WTC11 (cell line): ENCODE measurements at regions not wholly inside any gene's neighbourhood (a gene's known extent, or its start where the extent isn't known, plus 50 kb on each side); places are given as distances from the start of the nearest gene placed in this dataset.

ENCODE experiments used
- ATAC-seq: fragments of 200-7000 bp; cut with Tn5 transposase; 2 replicates; pipeline ENCODE4 v1.10.0; 2021; ENCODE audit warnings: mild to moderate bottlenecking, moderate library complexity
- CTCF ChIA-PET: fragments of 300-600 bp; sonication (Branson Sonifier 250); formaldehyde crosslinking; loops from one replicate; lab custom pipeline; 2021; ENCODE audit warnings: antibody characterized with exemption; lab: Charles Lee
- POLR2A ChIA-PET: fragments of 350-600 bp; sonication (Branson Sonifier 250); formaldehyde crosslinking; loops from one replicate; lab custom pipeline; 2021; ENCODE audit warnings: antibody characterized with exemption; lab: Charles Lee
- DNase-seq: peaks from one replicate; pipeline ENCODE4 v3.0.0; 2021; ENCODE audit warnings: low spot score
- H3K27ac Mint-ChIP-seq: 2 replicates; pipeline ENCODE4 v1.8.0; 2021; ENCODE audit warnings: mixed read lengths
- H3K27me3 Mint-ChIP-seq: 2 replicates; pipeline ENCODE4 v1.8.0; 2021; ENCODE audit warnings: low read depth, mild to moderate bottlenecking, moderate library complexity, mixed read lengths
- H3K36me3 Mint-ChIP-seq: 2 replicates; pipeline ENCODE4 v1.8.0; 2021; ENCODE audit warnings: mixed read lengths
- H3K4me1 Mint-ChIP-seq: 2 replicates; pipeline ENCODE4 v1.8.0; 2022; ENCODE audit warnings: mixed read lengths
- H3K4me3 Mint-ChIP-seq: 2 replicates; pipeline ENCODE4 v1.8.0; 2021; ENCODE audit warnings: mild to moderate bottlenecking, moderate library complexity, mixed read lengths
- H3K9me3 Mint-ChIP-seq: 2 replicates; pipeline ENCODE4 v1.8.0; 2021; ENCODE audit warnings: mixed read lengths
- CREB1 ChIP-seq: sonication (generic); formaldehyde crosslinking; IDR thresholded peaks from 2 replicates; pipeline ENCODE4 v1.8.0; 2023; ENCODE audit warnings: mild to moderate bottlenecking, missing genetic modification reagents
- E2F5 ChIP-seq: sonication (generic); formaldehyde crosslinking; IDR thresholded peaks from 2 replicates; pipeline ENCODE4 v1.8.1; 2022; ENCODE audit warnings: mild to moderate bottlenecking, moderate library complexity, missing genetic modification reagents
- ETV6 ChIP-seq: sonication (generic); formaldehyde crosslinking; IDR thresholded peaks from 2 replicates; pipeline ENCODE4 v1.8.1; 2022; ENCODE audit warnings: mild to moderate bottlenecking, missing genetic modification reagents
- GRHL2 ChIP-seq: fragments of 250-450 bp; sonication (Bioruptor Pico); IDR thresholded peaks from 2 replicates; pipeline ENCODE4 v1.8.0; 2022; ENCODE audit warnings: mild to moderate bottlenecking, moderate library complexity; ENCODE audit not compliant: insufficient replicate concordance, severe bottlenecking
- IRF2 ChIP-seq: sonication (generic); formaldehyde crosslinking; IDR thresholded peaks from 2 replicates; pipeline ENCODE4 v1.8.0; 2022; ENCODE audit warnings: low read depth, missing genetic modification reagents, borderline replicate concordance
- JAZF1 ChIP-seq: fragments of 250-450 bp; sonication (Bioruptor Pico); IDR thresholded peaks from 2 replicates; pipeline ENCODE4 v1.9.0; 2021; ENCODE audit warnings: moderate library complexity, mild to moderate bottlenecking, inconsistent platforms
- JUN ChIP-seq: sonication (generic); formaldehyde crosslinking; IDR thresholded peaks from 2 replicates; pipeline ENCODE4 v1.8.0; 2023; ENCODE audit warnings: mild to moderate bottlenecking, missing genetic modification reagents
- NFATC4 ChIP-seq: fragments of 250-450 bp; sonication (Bioruptor Pico); IDR thresholded peaks from 2 replicates; pipeline ENCODE4 v1.9.0; 2021; ENCODE audit warnings: mild to moderate bottlenecking
- NR1H2 ChIP-seq: sonication (generic); formaldehyde crosslinking; IDR thresholded peaks from 2 replicates; pipeline ENCODE4 v1.9.0; 2021; ENCODE audit warnings: mild to moderate bottlenecking, moderate library complexity, missing genetic modification reagents
- PRDM15 ChIP-seq: sonication (generic); formaldehyde crosslinking; IDR thresholded peaks from 2 replicates; pipeline ENCODE4 v1.8.0; 2022; ENCODE audit warnings: missing genetic modification reagents
- RELA ChIP-seq: sonication (generic); formaldehyde crosslinking; IDR thresholded peaks from 2 replicates; pipeline ENCODE4 v1.8.1; 2022; ENCODE audit warnings: missing genetic modification reagents, mild to moderate bottlenecking, borderline replicate concordance
- RORB ChIP-seq: fragments of 250-450 bp; sonication (Bioruptor Pico); IDR thresholded peaks from 2 replicates; pipeline ENCODE4 v1.9.0; 2021; ENCODE audit warnings: mild to moderate bottlenecking
- TCF7 ChIP-seq: sonication (generic); formaldehyde crosslinking; IDR thresholded peaks from 2 replicates; pipeline ENCODE4 v1.8.0; 2022; ENCODE audit warnings: mild to moderate bottlenecking, low read depth, missing genetic modification reagents, moderate library complexity
- TEAD4 ChIP-seq: sonication (generic); formaldehyde crosslinking; IDR thresholded peaks from 2 replicates; pipeline ENCODE4 v1.8.0; 2022; ENCODE audit warnings: mild to moderate bottlenecking, missing genetic modification reagents
- ZNF232 ChIP-seq: sonication (generic); formaldehyde crosslinking; IDR thresholded peaks from 2 replicates; pipeline ENCODE4 v1.8.0; 2022; ENCODE audit warnings: mild to moderate bottlenecking, missing genetic modification reagents
- ZNF263 ChIP-seq: sonication (generic); formaldehyde crosslinking; IDR thresholded peaks from 2 replicates; pipeline ENCODE4 v1.8.1; 2022; ENCODE audit warnings: low read depth, mild to moderate bottlenecking, moderate library complexity, missing genetic modification reagents
- ZNF396 ChIP-seq: fragments of 250-450 bp; sonication (Bioruptor Pico); IDR thresholded peaks from 2 replicates; pipeline ENCODE4 v1.8.0; 2021; ENCODE audit warnings: mild to moderate bottlenecking, moderate library complexity, borderline replicate concordance
- ZNF532 ChIP-seq: fragments of 250-450 bp; sonication (Bioruptor Pico); IDR thresholded peaks from 2 replicates; pipeline ENCODE4 v1.9.0; 2021; ENCODE audit warnings: mild to moderate bottlenecking, borderline replicate concordance
- ZNF671 ChIP-seq: fragments of 250-450 bp; sonication (Bioruptor Pico); IDR thresholded peaks from 2 replicates; pipeline ENCODE4 v1.8.0; 2021; ENCODE audit warnings: mild to moderate bottlenecking
- TF ChIP-seq, protein P1 (sequence below): sonication (generic); formaldehyde crosslinking; conservative IDR thresholded peaks from 2 replicates; pipeline ENCODE4 v1.8.1; 2023; ENCODE audit warnings: mild to moderate bottlenecking, low read depth, missing genetic modification reagents, moderate library complexity

DNA sequence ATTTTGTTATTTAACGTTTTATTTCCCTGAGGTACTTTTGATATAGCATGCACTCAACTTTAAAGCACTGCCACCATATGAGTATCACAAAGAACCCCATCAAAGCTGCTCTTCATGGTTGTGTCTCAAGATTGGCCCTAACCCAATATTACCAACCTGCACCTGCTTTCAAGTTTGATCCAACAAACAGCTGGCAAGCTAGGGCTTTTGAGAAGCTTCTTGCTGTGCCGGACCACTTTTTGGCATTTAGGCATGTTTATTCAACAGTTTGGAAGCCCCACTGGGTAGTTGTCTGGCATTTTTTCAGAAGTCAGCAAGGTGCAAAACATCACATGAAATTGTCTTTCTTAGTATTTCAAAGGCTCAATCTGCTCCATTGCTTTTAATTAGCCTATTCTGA is 137.2 kb upstream of the PLEKHA5 start:
- H3K36me3 Mint-ChIP-seq, result no peaks in the 10 kb centered on the region
- ChIA-PET POLR2A (interaction anchor here (1.2 to 1.3 kb wide), 2 partner anchors 11 to 93 kb away, joined by 3 read pairs; no protein-coding TSS in a partner anchor), CTCF (no interaction called here)
- DNase-seq (no peak), ATAC-seq (no peak)
- H3K4me3 Mint-ChIP-seq, result no peak overlapping the region
- no peaks in the 10 kb centered on the region for H3K9me3 Mint-ChIP-seq
- H3K4me1 Mint-ChIP-seq, result peaks cover 37% of the 10 kb centered on the region
- H3K27me3 Mint-ChIP-seq, result no peaks in the 10 kb centered on the region
- no peak for TF ChIP-seq GRHL2 (CRISPR knock-in tag)
- no peak for TF ChIP-seq JUN
- no peak for TF ChIP-seq ZNF671 (CRISPR knock-in tag)
- no peak for TF ChIP-seq TCF7
- no peak for TF ChIP-seq RORB (CRISPR knock-in tag)
- no peak for TF ChIP-seq ETV6 (CRISPR knock-in tag)
- no peak for TF ChIP-seq TEAD4 (CRISPR knock-in tag)
- no peak for TF ChIP-seq ZNF232
- no peak for TF ChIP-seq RELA (CRISPR knock-in tag)
- no peak for TF ChIP-seq NFATC4 (CRISPR knock-in tag)
- TF ChIP-seq, protein P1, sequence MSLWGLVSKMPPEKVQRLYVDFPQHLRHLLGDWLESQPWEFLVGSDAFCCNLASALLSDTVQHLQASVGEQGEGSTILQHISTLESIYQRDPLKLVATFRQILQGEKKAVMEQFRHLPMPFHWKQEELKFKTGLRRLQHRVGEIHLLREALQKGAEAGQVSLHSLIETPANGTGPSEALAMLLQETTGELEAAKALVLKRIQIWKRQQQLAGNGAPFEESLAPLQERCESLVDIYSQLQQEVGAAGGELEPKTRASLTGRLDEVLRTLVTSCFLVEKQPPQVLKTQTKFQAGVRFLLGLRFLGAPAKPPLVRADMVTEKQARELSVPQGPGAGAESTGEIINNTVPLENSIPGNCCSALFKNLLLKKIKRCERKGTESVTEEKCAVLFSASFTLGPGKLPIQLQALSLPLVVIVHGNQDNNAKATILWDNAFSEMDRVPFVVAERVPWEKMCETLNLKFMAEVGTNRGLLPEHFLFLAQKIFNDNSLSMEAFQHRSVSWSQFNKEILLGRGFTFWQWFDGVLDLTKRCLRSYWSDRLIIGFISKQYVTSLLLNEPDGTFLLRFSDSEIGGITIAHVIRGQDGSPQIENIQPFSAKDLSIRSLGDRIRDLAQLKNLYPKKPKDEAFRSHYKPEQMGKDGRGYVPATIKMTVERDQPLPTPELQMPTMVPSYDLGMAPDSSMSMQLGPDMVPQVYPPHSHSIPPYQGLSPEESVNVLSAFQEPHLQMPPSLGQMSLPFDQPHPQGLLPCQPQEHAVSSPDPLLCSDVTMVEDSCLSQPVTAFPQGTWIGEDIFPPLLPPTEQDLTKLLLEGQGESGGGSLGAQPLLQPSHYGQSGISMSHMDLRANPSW (CRISPR knock-in tag), result no peak
- no peak for TF ChIP-seq E2F5 (CRISPR knock-in tag)
- no peak for TF ChIP-seq IRF2
- no peak for TF ChIP-seq NR1H2
- no peak for TF ChIP-seq PRDM15 (CRISPR knock-in tag)
- TF ChIP-seq JAZF1 (CRISPR knock-in tag), result no peak
- no peak for TF ChIP-seq ZNF396
- no peak for TF ChIP-seq CREB1
- H3K27ac Mint-ChIP-seq, result no peak overlapping the region

- DNase-seq (no peak), ATAC-seq (no peak)
- ChIA-PET CTCF (no interaction called here), POLR2A (no interaction called here)
- Mint-ChIP-seq H3K27me3 (no peaks in the 10 kb centered on the region), H3K27ac (no peak overlapping the region), H3K9me3 (no peaks in the 10 kb centered on the region; the same call in 1 of the 2 replicates), H3K4me3 (no peak overlapping the region), H3K36me3 (peaks cover 3% of the 10 kb centered on the region; the same call in 1 of the 2 replicates), H3K4me1 (peaks cover 13% of the 10 kb centered on the region)
- TF ChIP-seq PRDM15 (CRISPR knock-in tag) (no peak), RORB (CRISPR knock-in tag) (no peak), ZNF532 (CRISPR knock-in tag) (no peak), ZNF263 (CRISPR knock-in tag) (no peak), JUN (no peak), NFATC4 (CRISPR knock-in tag) (no peak)
Observed at GRCh38 chr12:18998343-18999261, 130.9 kb upstream of the PLEKHA5 start.
